Coronary artery (tissue), 2 donors: ENCODE measurements at regions not wholly inside any gene's neighbourhood (a gene's known extent, or its start where the extent isn't known, plus 50 kb on each side); places are given as distances from the start of the nearest gene placed in this dataset.

ENCODE experiments used
- DNase-seq: peaks from one replicate; pipeline ENCODE4 v3.0.0-alpha.2; 2017; ENCODE audit warnings: low spot score
- H3K27ac ChIP-seq, 2 donors: fragments of 200-600 bp; sonication (generic); one replicate each; pipeline ENCODE4 v1.5.1; 2016 to 2019
- H3K4me3 ChIP-seq: fragments of 200-600 bp; sonication (generic); 2 replicates; pipeline ENCODE4 v1.5.1; 2016; ENCODE audit warnings: mild to moderate bottlenecking, moderate library complexity
- TF ChIP-seq, protein P1 (sequence below): fragments of 200-600 bp; sonication (generic); IDR thresholded peaks from one replicate; pipeline ENCODE4 v1.5.1; 2019; ENCODE audit warnings: antibody characterized with exemption

DNA sequence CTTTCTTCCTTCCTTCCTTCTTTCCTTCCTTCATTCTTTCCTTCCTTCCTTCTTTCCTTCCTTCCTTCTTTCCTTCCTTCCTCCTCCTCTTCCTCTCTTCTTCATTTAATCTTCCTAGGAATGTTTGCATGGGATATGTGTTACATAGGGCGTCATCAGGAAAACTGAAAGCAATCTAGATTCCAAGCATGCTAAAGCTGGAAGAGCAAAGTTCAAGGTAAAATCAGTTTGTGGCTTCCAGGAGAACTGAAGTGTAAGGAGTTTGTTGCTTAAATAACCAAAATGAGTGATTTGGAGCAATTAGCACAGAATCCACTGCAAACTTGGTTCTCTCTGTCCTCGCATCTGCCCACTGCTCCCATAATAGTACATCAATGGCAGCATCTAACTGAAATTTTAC, 716.2 kb downstream of the GBE1 start:
- Histone ChIP-seq H3K27ac (no peak overlapping the region), H3K4me3 (no peak overlapping the region)
- TF ChIP-seq, protein P1, sequence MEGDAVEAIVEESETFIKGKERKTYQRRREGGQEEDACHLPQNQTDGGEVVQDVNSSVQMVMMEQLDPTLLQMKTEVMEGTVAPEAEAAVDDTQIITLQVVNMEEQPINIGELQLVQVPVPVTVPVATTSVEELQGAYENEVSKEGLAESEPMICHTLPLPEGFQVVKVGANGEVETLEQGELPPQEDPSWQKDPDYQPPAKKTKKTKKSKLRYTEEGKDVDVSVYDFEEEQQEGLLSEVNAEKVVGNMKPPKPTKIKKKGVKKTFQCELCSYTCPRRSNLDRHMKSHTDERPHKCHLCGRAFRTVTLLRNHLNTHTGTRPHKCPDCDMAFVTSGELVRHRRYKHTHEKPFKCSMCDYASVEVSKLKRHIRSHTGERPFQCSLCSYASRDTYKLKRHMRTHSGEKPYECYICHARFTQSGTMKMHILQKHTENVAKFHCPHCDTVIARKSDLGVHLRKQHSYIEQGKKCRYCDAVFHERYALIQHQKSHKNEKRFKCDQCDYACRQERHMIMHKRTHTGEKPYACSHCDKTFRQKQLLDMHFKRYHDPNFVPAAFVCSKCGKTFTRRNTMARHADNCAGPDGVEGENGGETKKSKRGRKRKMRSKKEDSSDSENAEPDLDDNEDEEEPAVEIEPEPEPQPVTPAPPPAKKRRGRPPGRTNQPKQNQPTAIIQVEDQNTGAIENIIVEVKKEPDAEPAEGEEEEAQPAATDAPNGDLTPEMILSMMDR = no peak
- no peak for DNase-seq

DNA sequence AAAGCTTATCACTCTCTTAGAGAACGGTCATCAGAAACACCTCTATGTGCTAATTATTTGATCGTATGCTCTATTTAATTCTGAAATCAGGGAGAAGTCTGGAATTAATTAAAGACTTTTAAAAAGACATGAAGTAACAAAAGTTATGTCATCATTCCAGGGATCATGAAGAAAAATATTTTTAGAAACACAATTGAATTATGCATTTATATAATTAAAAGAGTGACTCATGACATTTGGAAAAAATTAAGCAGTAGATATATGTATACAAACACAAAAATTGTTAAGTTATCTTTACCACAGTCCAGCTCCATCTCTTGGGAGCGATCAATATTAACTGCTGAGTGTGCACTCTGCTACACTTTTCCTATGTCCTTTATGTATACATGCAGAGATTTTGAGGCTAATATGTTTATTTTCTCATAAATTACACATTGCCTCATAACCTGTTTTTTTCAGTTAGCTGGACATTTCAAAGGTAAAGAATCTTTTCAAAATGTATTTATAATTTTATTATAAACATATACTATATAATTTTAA, 717.7 kb downstream of the GBE1 start:
- Histone ChIP-seq H3K27ac (no peak overlapping the region), H3K4me3 (no peak overlapping the region)
- TF ChIP-seq, protein P1 = no peak
- no peak for DNase-seq

DNA sequence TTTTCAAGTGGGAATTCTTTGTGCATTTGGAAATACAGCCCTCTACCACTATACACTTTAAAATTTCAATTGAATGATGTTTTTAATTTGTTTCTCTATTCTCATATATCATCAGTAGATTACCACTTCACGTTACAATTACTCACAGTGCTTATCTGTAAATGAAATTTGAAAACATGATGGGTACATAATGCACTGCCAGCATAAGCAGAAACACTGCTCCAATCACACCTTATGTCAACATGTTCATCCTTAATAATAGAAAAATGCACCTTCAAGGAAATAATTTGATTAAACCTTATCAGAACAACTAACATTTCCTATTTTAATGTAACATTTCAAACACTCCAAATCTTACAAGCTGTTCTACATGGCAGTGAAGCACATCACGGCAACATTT, 718.4 kb downstream of the GBE1 start:
- Histone ChIP-seq H3K27ac (no peak overlapping the region), H3K4me3 (no peak overlapping the region)
- DNase-seq = no peak
- TF ChIP-seq, protein P1 = no peak

DNA sequence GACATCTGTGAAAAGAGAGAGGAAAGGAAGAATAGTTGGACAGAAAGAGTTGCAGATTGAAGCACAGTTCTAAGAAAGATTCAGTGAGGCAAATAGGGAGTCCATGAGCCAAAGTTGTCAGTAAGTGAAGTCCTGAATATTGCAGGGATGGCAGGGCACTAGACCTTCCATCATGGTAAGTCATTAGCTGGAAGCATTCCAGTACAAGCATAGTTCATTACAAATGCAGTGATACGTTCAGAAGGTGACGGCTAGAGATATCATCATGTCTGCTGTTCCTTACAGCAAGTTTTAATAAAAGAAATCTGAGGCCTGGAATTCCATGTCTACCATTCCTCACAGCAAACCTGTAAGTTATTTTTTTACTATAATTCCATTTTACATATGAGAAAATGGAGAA, 720.1 kb downstream of the GBE1 start:
- TF ChIP-seq, protein P1 = no peak

DNA sequence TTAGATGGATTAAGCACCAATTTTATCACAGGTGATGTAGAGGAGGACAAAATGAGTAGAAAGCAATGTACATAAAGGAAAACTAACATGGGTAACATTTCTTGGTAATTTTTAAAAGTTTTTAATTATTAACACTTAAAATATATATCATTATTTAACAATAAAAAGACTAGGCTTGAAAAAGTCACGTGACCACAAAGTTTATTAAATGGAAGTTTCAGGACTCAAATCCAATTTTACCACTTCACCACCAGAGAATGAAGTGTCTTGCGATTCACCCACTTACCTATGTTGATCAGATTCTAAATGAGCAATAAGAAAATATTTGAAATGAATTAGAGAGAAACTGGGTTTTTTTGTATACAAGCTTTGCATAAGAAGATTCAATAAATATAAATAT, 721.3 kb downstream of the GBE1 start:
- no peak overlapping the region for H3K4me3 ChIP-seq
- TF ChIP-seq, protein P1 = no peak
- no peak overlapping the region for H3K27ac ChIP-seq
- DNase-seq = no peak

More for the DNA sequence above, 720.1 kb downstream of the GBE1 start:
- H3K4me3 ChIP-seq = no peak overlapping the region
- no peak overlapping the region for H3K27ac ChIP-seq
- no peak for DNase-seq

DNA sequence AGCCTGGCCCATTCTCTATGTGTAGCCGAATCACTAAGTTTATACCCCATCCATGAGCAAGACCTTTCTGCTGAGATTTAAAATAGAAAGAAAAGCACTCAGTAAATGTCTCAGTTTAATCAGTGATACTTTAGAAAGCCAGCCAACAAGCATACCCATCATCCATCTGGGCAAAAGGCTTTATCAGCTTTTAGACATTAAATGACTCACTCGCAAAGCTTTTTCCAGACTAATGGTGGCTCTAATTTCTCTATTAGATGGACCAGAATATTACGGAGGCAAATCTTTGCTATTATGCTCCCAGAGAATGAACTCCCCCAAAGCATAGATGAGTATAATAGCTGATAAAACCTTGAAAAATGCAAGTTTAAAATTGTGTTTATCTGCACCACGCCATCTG, 727.8 kb downstream of the GBE1 start:
- TF ChIP-seq, protein P1 = no peak
- no peak for DNase-seq
- Histone ChIP-seq H3K27ac (no peak overlapping the region), H3K4me3 (no peak overlapping the region)

DNA sequence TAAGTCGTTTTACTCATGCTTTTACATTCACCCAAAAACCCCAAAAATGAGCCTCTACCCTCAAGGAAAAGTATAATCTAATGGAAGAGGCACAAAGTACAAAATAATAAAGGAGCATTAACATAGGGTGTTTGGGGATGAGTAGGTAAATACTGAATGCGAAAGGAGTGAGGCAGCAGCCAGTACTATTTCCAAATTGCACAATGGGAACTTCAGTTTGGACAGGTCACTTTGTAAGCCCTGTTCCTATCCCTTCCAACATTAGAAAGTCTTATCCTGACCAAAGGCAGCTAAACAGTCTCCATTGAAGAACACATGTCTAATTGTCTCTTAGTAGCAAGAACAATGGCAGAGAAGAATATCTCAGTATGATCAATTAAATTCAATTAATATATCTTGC, 728.3 kb downstream of the GBE1 start:
- TF ChIP-seq, protein P1 = no peak
- DNase-seq = no peak
- no peak overlapping the region for H3K27ac ChIP-seq
- H3K4me3 ChIP-seq = no peak overlapping the region
